ENCODE measurements at regions not wholly inside any gene's neighbourhood (a gene's known extent, or its start where the extent isn't known, plus 50 kb on each side); places are given as distances from the start of the nearest gene placed in this dataset.
"Not testable (repeated sequence)": the region's sequence is repeated elsewhere in the genome, so short reads cannot be mapped to it uniquely, and the experiment has no call there.

- TF ChIP-seq, protein P1, sequence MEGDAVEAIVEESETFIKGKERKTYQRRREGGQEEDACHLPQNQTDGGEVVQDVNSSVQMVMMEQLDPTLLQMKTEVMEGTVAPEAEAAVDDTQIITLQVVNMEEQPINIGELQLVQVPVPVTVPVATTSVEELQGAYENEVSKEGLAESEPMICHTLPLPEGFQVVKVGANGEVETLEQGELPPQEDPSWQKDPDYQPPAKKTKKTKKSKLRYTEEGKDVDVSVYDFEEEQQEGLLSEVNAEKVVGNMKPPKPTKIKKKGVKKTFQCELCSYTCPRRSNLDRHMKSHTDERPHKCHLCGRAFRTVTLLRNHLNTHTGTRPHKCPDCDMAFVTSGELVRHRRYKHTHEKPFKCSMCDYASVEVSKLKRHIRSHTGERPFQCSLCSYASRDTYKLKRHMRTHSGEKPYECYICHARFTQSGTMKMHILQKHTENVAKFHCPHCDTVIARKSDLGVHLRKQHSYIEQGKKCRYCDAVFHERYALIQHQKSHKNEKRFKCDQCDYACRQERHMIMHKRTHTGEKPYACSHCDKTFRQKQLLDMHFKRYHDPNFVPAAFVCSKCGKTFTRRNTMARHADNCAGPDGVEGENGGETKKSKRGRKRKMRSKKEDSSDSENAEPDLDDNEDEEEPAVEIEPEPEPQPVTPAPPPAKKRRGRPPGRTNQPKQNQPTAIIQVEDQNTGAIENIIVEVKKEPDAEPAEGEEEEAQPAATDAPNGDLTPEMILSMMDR (IDR thresholded peaks at IDR 0.05): no peak
- TF ChIP-seq POLR2AphosphoS5 (IDR thresholded peaks at IDR 0.05) (no peak), EP300 (IDR thresholded peaks at IDR 0.05) (no peak), POLR2A (IDR thresholded peaks at IDR 0.05) (no peak)
- H3K27me3 ChIP-seq: no peaks in the 10 kb centered on the region
- H3K4me3 ChIP-seq: no peak overlapping the region
- H3K27ac ChIP-seq: no peak overlapping the region
- DNase-seq: no peak
- intact Hi-C loops (cut with DNase I): no loop called here
- H3K9me3 ChIP-seq: no peaks in the 10 kb centered on the region
- 88 to 93% methylated on average over 4 of the region's 4 CpGs for WGBS, 2 donors
- no peaks in the 10 kb centered on the region for H3K4me1 ChIP-seq
- H3K36me3 ChIP-seq: no peaks in the 10 kb centered on the region
Observed at GRCh38 chr11:110514967-110515366, 85.2 kb downstream of the FDX1 start.

DNA sequence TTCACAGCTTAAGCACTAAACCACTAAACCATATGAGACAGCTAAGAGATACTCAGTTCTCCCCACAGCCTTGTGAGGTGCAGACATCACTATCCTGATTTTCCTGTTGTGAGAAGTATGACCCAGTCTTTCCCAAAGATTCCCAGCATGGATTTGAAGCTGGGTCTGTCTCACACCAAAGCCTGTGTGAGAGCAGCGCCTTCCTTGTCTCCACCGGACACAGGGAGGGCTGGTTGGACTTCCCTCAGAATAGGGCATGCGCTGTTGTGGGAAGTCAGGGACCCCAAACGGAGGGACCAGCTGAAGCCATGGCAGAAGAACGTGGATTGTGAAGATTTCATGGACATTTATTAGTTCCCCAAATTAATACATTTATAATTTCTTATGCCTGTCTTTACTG is 87.6 kb downstream of the FDX1 start:
- H3K36me3 ChIP-seq; H3K9me3 ChIP-seq; H3K4me1 ChIP-seq; H3K4me3 ChIP-seq; H3K27me3 ChIP-seq; DNase-seq; intact Hi-C loops (cut with DNase I); H3K27ac ChIP-seq: not testable (repeated sequence)
- 93 to 95% methylated on average over 5 of the region's 5 CpGs for WGBS, 2 donors

GRCh38 chr11:110518809-110519514 is 89.2 kb downstream of the FDX1 start:
- peak overlapping the region in 1 of 4 donors; percentile 17 for H3K27ac ChIP-seq
- DNase-seq: no peak
- 77 to 80% methylated on average over 5 of the region's 5 CpGs for WGBS, 2 donors
- no peaks in the 10 kb centered on the region for H3K36me3 ChIP-seq
- no peaks in the 10 kb centered on the region for H3K4me1 ChIP-seq
- H3K9me3 ChIP-seq: no peaks in the 10 kb centered on the region
- H3K4me3 ChIP-seq: no peak overlapping the region
- TF ChIP-seq, protein P1 (IDR thresholded peaks at IDR 0.05): no peak
- TF ChIP-seq POLR2AphosphoS5 (IDR thresholded peaks at IDR 0.05) (no peak), POLR2A (IDR thresholded peaks at IDR 0.05) (no peak), EP300 (IDR thresholded peaks at IDR 0.05) (no peak)
- intact Hi-C loops (cut with DNase I): no loop called here
- no peaks in the 10 kb centered on the region for H3K27me3 ChIP-seq

- WGBS, 2 donors: 76 to 84% methylated on average over 2 of the region's 2 CpGs
- DNase-seq: no peak
- Histone ChIP-seq H3K4me3 (no peak overlapping the region), H3K9me3 (no peaks in the 10 kb centered on the region), H3K4me1 (no peaks in the 10 kb centered on the region), H3K36me3 (no peaks in the 10 kb centered on the region), H3K27ac (no peak overlapping the region), H3K27me3 (no peaks in the 10 kb centered on the region)
- TF ChIP-seq EP300 (IDR thresholded peaks at IDR 0.05) (no peak), POLR2A (IDR thresholded peaks at IDR 0.05) (no peak), POLR2AphosphoS5 (IDR thresholded peaks at IDR 0.05) (no peak)
- TF ChIP-seq, protein P1 (IDR thresholded peaks at IDR 0.05): no peak
- intact Hi-C loops (cut with DNase I): no loop called here
Observed at GRCh38 chr11:110519796-110520195, 90.0 kb downstream of the FDX1 start.

DNA sequence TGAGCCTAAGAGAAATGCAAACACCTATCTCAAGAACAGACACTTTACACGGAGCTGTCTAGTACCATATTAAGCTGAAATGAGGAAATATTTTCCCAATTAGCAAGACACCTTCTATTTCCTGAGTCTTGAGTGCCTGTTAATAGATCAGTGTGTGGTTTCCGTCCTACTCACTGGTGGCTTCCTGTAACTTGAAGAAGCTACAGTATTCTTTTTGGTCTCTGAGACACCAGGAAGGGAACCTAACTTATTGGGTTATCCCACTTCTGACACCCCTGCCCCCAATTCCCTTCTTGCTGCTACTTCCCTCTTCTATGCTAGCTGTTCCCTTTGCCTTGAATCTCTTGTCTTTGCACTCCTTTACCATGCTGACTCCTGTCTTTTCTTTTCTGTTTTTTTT is 92.7 kb downstream of the FDX1 start:
- 42 to 83% methylated on average over 2 of the region's 2 CpGs for WGBS, 2 donors
- Histone ChIP-seq H3K36me3 (no peaks in the 10 kb centered on the region), H3K27me3 (no peaks in the 10 kb centered on the region), H3K4me3 (no peak overlapping the region), H3K4me1 (no peaks in the 10 kb centered on the region), H3K9me3 (no peaks in the 10 kb centered on the region), H3K27ac (no peak overlapping the region)
- no peak for DNase-seq
- intact Hi-C loops (cut with DNase I): no loop called here
- TF ChIP-seq EP300 (IDR thresholded peaks at IDR 0.05) (no peak), POLR2AphosphoS5 (IDR thresholded peaks at IDR 0.05) (no peak), POLR2A (IDR thresholded peaks at IDR 0.05) (no peak)
- TF ChIP-seq, protein P1 (IDR thresholded peaks at IDR 0.05): no peak

Measured in sigmoid colon (tissue), 6 donors.